HUES64 (cell line): ENCODE measurements at regions not wholly inside any gene's neighbourhood (a gene's known extent, or its start where the extent isn't known, plus 50 kb on each side); places are given as distances from the start of the nearest gene placed in this dataset.
A peak's percentile ranks its signal among the peaks of the same experiment; 100 is the strongest.

Source experiments
- H3K27ac ChIP-seq: 2 replicates; pipeline ENCODE4 v1.7.0; 2013; ENCODE audit warnings: low read depth, low read length, inconsistent platforms
- H3K27me3 ChIP-seq: 2 replicates; pipeline ENCODE4 v1.6.1; 2013; ENCODE audit warnings: mild to moderate bottlenecking, low read length; ENCODE audit not compliant: insufficient read depth
- H3K36me3 ChIP-seq: 2 replicates; pipeline ENCODE4 v1.6.1; 2013; ENCODE audit warnings: mild to moderate bottlenecking, low read length; ENCODE audit not compliant: insufficient read depth
- H3K4me1 ChIP-seq: 2 replicates; pipeline ENCODE4 v1.6.1; 2013; ENCODE audit warnings: mild to moderate bottlenecking, low read length, moderate library complexity; ENCODE audit not compliant: insufficient read depth
- H3K4me3 ChIP-seq: 2 replicates; pipeline ENCODE4 v1.5.1; 2013; ENCODE audit warnings: mild to moderate bottlenecking, low read length, moderate library complexity
- H3K9ac ChIP-seq: 2 replicates; pipeline ENCODE4 v1.6.1; 2013; ENCODE audit warnings: mild to moderate bottlenecking, low read depth, low read length
- H3K9me3 ChIP-seq: 2 replicates; pipeline ENCODE4 v1.6.1; 2013; ENCODE audit warnings: low read depth, low read length; ENCODE audit not compliant: insufficient read depth
- WGBS: fragments of 150-250, 120-280 bp; methylation state at CpG from one replicate; pipeline ENCODE4 v1.1.7; 2013; ENCODE audit warnings: missing lambda C conversion rate; 5-methylcytosine and 5-hydroxymethylcytosine counted together

DNA sequence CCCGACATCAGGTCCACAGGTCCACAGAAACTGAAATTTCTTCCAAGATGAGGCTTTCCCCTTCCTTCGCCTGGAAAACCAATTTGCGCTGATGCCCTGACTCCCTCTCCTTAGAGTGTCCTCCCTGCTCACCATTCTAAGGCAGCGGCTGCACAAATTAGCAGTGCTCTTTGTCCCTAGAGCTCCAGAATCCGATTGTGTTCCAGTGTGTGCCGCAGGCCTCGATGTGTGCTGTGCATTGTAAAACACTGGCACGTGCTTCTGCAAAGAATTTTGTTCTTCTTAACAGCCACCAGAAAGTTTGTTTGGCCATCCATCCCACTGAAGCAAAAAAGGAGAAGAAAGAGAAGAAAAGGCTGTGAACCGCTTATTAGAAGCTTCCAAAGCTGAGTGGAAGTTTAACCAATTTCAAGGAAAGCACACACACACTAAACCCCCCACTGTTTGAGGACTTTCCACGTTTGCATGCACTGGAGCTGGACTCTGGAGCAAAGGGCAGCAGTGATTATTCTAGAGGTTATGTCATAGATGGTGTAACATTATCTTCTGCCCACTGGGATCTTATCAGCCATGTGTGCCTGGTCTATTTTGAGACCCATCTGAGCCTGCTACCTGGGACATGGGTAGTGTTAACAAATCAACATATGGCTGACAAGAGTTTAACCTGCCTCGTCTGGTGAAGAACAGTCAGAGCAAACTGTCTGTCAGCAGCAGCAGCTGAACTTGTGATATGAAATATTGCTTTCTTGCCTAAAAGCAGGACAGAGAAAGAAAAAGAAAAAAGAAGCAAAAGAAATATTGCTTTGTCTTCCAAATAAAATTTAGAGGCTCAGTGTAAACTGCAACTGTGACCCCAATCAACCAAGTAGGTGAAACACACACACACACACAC, 64.9 kb upstream of the RREB1 start:
- H3K9me3 ChIP-seq, result no peaks in the 10 kb centered on the region
- no peaks in the 10 kb centered on the region for H3K36me3 ChIP-seq
- peaks cover 23% of the 10 kb centered on the region for H3K4me1 ChIP-seq
- 69% methylated on average over 10 of the region's 11 CpGs for WGBS
- H3K27me3 ChIP-seq, result no peaks in the 10 kb centered on the region
- H3K9ac ChIP-seq, result no peak overlapping the region
- no peak overlapping the region for H3K4me3 ChIP-seq
- H3K27ac ChIP-seq, result peak overlapping the region; percentile 57; the same call in 1 of the 2 replicates

DNA sequence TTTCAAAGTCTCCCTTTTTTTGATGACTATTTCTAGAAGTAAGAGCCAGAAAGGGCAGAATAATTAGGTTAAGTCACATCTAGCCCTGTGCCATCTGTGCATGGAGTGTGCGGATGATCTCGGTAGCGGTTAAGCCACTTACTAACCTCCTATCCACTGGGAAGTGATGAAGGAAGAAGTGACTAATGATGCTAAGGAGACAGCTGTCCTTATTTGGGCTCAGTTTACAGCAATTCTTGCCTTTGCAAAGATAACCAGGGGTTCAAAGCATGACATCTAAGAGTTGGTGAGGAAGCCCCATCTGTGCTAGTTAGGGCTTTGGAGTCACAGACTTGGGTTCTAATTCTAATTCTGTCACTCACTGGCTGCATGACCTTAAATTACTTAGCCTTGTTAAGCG, 62.4 kb upstream of the RREB1 start:
- H3K4me3 ChIP-seq, result no peak overlapping the region
- peaks cover 23% of the 10 kb centered on the region for H3K4me1 ChIP-seq
- H3K9ac ChIP-seq, result no peak overlapping the region
- WGBS, result 100% methylated on average over 1 of the region's 4 CpGs
- no peaks in the 10 kb centered on the region for H3K9me3 ChIP-seq
- H3K27ac ChIP-seq, result no peak overlapping the region
- H3K27me3 ChIP-seq, result peaks cover 8% of the 10 kb centered on the region; the same call in 1 of the 2 replicates
- no peaks in the 10 kb centered on the region for H3K36me3 ChIP-seq

DNA sequence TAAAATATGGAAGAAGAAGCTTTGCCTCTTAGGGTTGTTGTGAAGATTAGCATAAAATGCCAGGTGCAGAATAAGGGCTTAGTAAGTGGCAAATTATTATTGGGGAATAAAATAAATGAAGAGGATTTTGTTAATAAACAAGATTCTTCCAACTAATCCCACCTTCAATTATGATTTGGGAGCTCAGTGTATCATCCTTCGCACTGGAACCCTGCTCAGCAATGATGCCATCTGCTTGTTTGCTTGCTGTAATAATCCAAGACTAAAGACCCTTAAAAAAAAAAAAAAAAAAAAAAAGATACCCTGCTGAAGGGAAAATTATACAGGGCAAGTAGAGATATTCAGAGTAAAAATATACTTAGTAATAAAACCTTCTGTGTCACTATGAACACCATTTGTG, 62.0 kb upstream of the RREB1 start:
- Histone ChIP-seq H3K9ac (no peak overlapping the region), H3K27ac (no peak overlapping the region), H3K4me3 (no peak overlapping the region), H3K36me3 (no peaks in the 10 kb centered on the region), H3K4me1 (peaks cover 26% of the 10 kb centered on the region), H3K27me3 (peaks cover 10% of the 10 kb centered on the region; the same call in 1 of the 2 replicates), H3K9me3 (no peaks in the 10 kb centered on the region)
- 100% methylated on average over 1 of the region's 1 CpG for WGBS

DNA sequence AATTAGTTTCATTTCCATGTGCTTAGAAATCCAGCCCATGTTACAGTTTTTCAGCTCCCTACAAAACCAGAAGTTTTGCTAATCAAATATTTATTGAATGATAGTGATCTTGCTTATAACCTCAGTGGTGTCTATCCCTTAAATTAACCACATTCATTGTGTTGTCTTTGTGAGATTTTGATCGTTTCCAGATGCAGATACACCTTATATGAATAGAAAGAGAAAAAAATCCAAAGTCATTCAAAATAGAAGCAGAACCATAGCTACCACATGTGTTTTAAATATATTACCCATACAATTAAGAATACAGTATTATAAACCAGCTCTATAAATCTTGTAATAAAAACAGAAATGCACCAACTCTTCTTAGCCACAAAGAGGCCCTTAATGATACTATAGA, 60.6 kb upstream of the RREB1 start:
- Histone ChIP-seq H3K27me3 (peaks cover 10% of the 10 kb centered on the region; the same call in 1 of the 2 replicates), H3K9me3 (no peaks in the 10 kb centered on the region), H3K4me1 (peaks cover 15% of the 10 kb centered on the region), H3K36me3 (no peaks in the 10 kb centered on the region), H3K27ac (no peak overlapping the region), H3K4me3 (no peak overlapping the region), H3K9ac (no peak overlapping the region)
- no CpG with 5 or more reads among the region's 1 CpG for WGBS

- Histone ChIP-seq H3K4me1 (peaks cover 11% of the 10 kb centered on the region; the same call in 1 of the 2 replicates), H3K4me3 (no peak overlapping the region), H3K36me3 (no peaks in the 10 kb centered on the region), H3K27ac (no peak overlapping the region), H3K9me3 (no peaks in the 10 kb centered on the region), H3K9ac (no peak overlapping the region), H3K27me3 (peaks cover 15% of the 10 kb centered on the region; the same call in 1 of the 2 replicates)
- WGBS, result 80% methylated on average over 2 of the region's 3 CpGs
Observed at GRCh38 chr6:7047966-7048365, 59.8 kb upstream of the RREB1 start.

DNA sequence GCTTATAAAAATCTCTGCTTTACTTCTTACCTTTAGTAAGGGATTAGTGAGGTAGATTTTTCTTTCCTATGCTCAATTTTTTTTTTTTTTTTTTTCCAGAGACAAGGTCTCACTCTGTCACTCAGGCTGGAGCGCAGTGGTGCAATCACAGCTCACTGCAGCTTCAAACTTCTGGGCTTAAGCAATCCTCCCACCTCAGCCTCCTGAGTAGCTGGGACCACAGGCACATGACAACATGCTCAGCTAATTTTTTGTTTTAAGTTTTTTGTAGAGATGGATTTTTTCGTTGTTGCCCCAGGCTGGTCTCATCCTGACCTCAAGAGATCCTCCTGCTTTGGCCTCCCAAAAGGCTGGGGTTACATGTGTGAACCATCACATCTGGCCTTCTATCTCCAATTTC, 58.9 kb upstream of the RREB1 start:
- no peak overlapping the region for H3K27ac ChIP-seq
- H3K9ac ChIP-seq, result no peak overlapping the region
- WGBS, result 97% methylated on average over 2 of the region's 2 CpGs
- peaks cover 23% of the 10 kb centered on the region; the same call in 1 of the 2 replicates for H3K27me3 ChIP-seq
- no peaks in the 10 kb centered on the region for H3K9me3 ChIP-seq
- peaks cover 11% of the 10 kb centered on the region; the same call in 1 of the 2 replicates for H3K4me1 ChIP-seq
- H3K4me3 ChIP-seq, result no peak overlapping the region
- no peaks in the 10 kb centered on the region for H3K36me3 ChIP-seq

DNA sequence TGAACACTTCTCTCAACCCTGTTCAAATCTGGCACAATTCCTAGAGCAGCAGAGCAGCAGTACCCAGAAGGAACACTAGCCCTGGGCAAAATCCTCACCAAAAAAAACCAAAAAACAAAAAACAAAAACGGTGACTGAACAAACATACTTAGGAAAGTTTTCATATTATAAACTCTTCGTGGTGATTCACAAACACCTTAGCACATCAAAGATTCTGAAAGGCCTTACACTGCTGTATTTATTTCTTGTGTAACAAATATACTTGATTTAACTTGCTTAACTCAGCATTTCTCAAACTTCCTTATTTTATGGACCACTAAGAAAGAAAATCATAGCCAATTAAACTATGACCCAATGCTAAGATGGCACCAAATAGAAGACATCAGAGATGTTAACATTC, 57.8 kb upstream of the RREB1 start:
- peaks cover 26% of the 10 kb centered on the region; the same call in 1 of the 2 replicates for H3K27me3 ChIP-seq
- H3K27ac ChIP-seq, result no peak overlapping the region
- no peaks in the 10 kb centered on the region for H3K36me3 ChIP-seq
- H3K4me3 ChIP-seq, result no peak overlapping the region
- WGBS, result 91% methylated on average over 2 of the region's 2 CpGs
- H3K9me3 ChIP-seq, result no peaks in the 10 kb centered on the region
- peaks cover 11% of the 10 kb centered on the region; the same call in 1 of the 2 replicates for H3K4me1 ChIP-seq
- H3K9ac ChIP-seq, result no peak overlapping the region

DNA sequence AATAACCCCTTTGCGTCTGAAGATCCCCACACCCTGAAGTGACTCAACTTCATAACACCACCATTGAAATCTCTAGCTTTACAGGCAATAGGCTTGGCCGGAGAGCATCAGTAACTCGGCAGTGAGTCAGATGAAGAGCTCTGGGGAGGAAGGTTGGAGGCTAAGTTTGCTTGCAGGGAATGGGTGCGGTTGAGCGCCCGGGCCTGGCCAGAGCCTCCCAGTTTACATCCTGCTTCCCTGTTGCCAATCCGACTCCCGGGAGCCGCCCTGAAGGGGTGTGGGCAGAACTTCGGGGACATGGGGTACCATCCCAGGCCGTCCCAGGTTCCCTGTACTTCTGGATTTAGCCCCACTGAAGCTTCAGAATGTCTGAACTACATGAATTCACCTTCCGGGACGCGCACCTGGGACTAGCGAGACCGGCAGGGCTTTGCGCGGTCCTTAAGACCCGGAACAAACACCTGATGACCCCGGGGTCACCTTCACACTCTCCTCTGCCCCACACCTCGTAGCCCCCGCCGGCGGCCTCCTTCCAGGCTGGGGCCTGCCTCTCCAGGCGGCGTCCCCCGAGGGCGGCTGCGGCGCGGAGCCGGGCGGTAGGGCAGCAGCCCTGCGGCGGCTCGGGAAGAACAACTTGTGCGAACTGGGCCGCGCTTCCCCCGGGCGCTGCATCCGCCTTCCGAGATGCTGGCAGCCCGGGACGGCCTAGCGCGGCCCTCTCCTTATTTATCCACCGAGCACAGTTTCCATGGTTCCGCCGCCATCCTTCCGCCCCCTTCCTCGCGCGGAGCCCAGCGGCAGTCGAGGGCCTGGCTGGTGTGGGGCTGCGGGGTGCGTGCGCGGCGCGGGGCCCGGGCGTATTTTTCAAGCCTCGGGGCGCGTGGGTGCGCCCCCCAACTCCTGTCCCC, 56.6 kb upstream of the RREB1 start:
- H3K4me1 ChIP-seq, result peaks cover 11% of the 10 kb centered on the region; the same call in 1 of the 2 replicates
- peaks cover 26% of the 10 kb centered on the region; the same call in 1 of the 2 replicates for H3K27me3 ChIP-seq
- H3K27ac ChIP-seq, result peak overlapping the region; percentile 15; the same call in 1 of the 2 replicates
- H3K4me3 ChIP-seq, result peak overlapping the region; percentile 89
- 2% methylated on average over 68 of the region's 68 CpGs for WGBS
- no peaks in the 10 kb centered on the region for H3K36me3 ChIP-seq
- H3K9ac ChIP-seq, result peak overlapping the region; percentile 81
- no peaks in the 10 kb centered on the region for H3K9me3 ChIP-seq

DNA sequence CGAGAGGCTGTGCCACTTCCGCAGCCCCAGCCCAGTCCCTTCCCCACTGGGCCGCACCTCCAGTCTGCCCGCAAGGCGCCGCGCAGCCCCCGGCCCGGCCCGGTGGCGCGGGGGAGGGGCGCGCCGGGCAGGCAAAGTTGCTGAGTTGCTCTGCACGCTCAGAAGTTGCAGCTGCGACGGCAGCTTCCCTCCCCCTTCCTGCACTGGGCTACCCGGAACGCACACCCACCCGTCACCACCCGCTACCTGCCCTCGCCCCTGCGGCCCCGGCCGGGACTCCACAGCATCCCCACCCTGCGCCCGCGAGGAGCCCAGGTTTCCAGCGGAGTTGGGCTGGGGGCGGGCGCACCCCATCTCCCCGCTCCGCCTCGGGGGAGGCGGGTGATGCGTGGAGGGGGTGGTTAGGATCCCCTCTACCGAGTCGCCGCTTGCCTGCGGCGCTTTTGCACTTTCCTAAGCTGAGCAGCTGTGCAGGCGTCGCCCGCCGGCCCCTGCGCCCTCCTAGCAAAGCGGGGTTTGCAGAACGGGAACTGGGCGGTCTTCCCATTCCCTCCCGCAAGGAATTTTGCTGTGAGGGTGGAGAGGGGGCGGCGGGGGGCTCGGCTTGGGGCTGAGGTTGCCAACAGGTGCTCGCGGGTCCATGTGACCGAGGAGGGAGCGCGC, 55.9 kb upstream of the RREB1 start:
- peak overlapping the region; percentile 81 for H3K9ac ChIP-seq
- peak overlapping the region; percentile 89 for H3K4me3 ChIP-seq
- WGBS, result under 1% methylated on average over 59 of the region's 59 CpGs
- peaks cover 26% of the 10 kb centered on the region; the same call in 1 of the 2 replicates for H3K27me3 ChIP-seq
- H3K27ac ChIP-seq, result peak overlapping the region; percentile 62; the same call in 1 of the 2 replicates
- H3K4me1 ChIP-seq, result peaks cover 11% of the 10 kb centered on the region; the same call in 1 of the 2 replicates
- H3K9me3 ChIP-seq, result no peaks in the 10 kb centered on the region
- H3K36me3 ChIP-seq, result no peaks in the 10 kb centered on the region

- under 1% methylated on average over 30 of the region's 31 CpGs for WGBS
- peak overlapping the region; percentile 89 for H3K4me3 ChIP-seq
- H3K27ac ChIP-seq, result no peak overlapping the region
- H3K9ac ChIP-seq, result no peak overlapping the region
- no peaks in the 10 kb centered on the region for H3K36me3 ChIP-seq
- H3K27me3 ChIP-seq, result peaks cover 26% of the 10 kb centered on the region; the same call in 1 of the 2 replicates
- no peaks in the 10 kb centered on the region for H3K9me3 ChIP-seq
- H3K4me1 ChIP-seq, result peaks cover 11% of the 10 kb centered on the region; the same call in 1 of the 2 replicates
Observed at GRCh38 chr6:7052443-7053011, 55.2 kb upstream of the RREB1 start.
